ENCODE measurements at regions not wholly inside any gene's neighbourhood (a gene's known extent, or its start where the extent isn't known, plus 50 kb on each side); places are given as distances from the start of the nearest gene placed in this dataset.

GRCh38 chr2:66897691-66898150 lies 462.8 kb downstream of the MEIS1 start:
- DNase-seq, result no peak

DNA sequence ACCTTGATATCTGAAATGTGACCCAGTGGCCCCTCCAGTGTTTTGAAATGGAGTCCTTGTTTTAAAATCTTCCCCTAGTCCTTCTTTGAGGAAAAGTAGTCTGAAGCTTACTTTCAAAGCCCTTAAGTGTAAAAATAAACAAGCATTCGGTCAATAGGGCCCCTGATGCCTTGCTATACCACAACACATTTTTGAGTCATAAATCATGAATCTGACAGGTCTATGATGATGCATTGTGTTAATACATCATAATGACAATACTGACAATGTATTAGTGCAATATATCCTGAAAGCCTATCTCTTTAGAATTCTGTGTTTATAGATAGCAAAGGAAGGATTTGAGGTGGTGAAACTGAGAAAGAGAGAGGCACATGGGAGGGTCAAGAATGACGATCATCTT lies 464.2 kb downstream of the MEIS1 start:
- DNase-seq, result no peak

- DNase-seq, result no peak
Measured at GRCh38 chr2:66899648-66900047, 464.7 kb downstream of the MEIS1 start.

GRCh38 chr2:66901344-66901743 lies 466.4 kb downstream of the MEIS1 start:
- no peak for DNase-seq

DNA sequence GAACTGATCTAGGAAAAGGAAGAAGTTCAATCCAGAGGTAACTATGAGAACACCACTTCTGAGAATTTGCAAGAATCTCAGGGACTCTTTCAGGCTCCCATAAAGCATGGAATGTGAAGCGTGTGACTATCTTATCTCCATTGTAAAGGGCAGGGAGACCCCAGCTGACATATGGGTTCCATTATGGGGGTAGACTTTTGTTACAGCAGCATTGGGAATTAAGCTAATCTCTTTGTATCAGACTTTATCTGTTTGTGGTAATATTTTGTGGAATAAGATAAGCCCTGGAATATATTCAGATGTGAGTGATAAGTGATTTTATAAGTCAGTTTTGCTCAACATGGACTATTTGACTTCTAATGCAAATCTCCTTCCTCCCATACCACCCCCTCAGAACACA lies 468.3 kb downstream of the MEIS1 start:
- no peak for DNase-seq

DNA sequence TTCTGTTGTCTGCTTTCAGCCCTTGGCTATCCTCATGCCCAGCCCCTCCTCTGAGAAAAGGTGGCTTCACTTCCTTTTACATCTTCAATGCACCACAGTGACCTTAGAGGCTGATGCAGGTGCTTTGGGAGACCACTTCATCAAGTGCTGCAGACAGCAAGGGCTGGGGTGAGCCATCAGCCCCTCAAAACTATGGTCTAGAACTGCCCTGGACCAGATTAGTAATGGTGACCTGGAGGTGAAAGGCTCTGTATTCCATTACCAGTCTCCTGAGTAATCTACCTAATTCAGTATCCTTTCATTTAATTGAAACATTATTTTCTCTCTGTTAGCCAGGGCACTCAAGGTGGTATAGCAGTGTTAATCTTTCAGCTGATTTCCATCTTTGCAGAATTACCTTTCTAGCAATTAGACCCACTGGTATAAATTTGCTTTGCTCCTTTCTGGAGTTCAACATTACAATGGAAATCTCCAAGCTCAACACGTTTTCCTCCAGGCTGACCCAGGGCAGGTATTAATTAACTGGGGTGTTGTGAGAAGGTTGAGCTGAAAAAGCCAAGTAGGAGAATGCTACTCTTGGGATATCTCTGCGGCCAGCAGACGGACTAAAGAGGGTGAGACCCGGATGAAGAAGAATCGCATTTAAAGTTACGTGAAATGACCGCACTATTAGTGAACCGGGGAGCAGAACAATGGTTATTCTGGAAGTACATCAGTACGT lies 469.0 kb downstream of the MEIS1 start:
- no peak for DNase-seq

- DNase-seq, result no peak
Measured at GRCh38 chr2:66915237-66915636, 480.3 kb downstream of the MEIS1 start.

DNA sequence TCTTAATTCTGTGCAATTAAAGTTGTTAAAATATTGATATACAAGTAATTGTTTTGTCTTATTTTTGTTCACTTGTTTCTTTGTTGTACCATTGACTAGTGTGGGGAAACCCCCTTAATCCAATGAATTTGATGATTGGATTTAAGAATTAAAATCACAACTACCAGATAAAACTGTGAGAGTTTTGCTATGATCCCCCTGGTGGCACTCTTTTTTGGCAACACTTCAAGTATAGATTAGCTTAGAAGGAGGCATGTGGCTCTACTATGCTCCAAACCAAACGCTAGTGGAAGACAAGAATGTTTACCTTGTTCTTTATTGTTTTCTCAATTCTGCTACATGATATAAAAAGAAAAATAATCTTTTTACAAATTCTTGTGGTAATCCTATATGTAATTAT lies 477.8 kb upstream of the ETAA1 start:
- no peak for DNase-seq

GRCh38 chr2:66920415-66920814 lies 476.7 kb upstream of the ETAA1 start:
- no peak for DNase-seq

DNA sequence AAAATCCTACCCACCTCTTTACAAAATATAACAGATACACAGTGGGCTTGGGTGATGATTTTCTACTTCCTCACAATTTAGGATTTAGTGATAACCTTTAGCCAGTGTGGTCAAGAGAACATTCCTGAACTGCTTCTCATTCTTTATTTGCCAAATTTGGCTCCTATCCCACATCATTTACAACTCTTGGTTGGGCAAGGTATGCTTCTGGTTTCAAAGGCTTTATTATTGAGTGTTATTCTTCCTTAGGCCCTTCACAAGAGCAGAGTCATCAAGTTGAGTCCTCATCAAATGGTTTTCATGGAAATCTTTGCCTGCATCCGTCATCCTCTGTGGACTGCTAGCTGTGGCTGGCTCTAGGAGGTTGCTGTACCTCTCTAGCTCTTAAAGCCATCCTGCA lies 472.0 kb upstream of the ETAA1 start:
- no peak for DNase-seq

DNA sequence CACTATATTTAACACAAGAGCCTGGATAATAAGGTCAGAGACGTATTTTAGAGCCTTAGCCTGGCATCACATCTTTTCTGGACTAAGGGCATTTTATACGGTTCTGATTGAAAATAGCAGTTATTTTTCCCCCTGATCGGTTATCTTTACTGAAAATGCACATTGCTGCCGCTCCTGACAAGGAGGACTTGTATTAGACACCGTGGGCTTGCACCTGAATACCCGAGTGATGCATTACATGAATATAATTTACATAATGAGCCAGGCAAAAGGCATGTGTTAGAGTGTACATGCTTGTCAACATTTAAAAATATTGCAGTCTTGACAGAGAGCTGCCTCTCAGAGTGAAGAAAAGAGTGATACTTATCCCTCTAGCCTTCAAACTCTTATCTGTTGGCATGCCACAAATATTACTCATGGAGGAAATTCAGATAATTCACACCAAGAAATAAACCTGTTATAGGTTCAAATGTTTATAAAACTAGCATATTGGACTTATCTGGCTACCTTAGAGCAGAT lies 470.5 kb upstream of the ETAA1 start:
- no peak for DNase-seq

GRCh38 chr2:66929632-66930338 lies 467.3 kb upstream of the ETAA1 start:
- DNase-seq, result no peak

GRCh38 chr2:66930339-66931220 lies 466.6 kb upstream of the ETAA1 start:
- DNase-seq, result no peak

- DNase-seq, result no peak
Measured at GRCh38 chr2:66938471-66938967, 458.6 kb upstream of the ETAA1 start.

DNA sequence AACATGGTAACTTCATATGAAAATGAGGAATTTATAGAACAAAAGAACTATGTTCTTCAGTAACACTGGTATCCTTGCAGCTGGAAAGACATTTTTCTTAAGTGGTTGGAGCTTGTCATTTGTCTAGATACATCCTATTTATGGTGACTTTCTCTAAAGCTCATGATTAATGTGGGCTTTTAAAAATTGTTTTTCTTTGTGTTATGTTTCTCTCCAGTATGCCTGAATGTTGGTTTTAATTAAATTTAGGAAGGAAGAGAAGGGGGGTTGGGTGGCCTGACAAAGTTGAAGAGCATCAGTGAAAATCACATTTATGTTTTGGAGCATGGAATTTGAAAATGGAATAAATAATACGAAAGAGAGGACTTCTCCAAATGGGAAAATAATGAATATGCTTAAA lies 457.1 kb upstream of the ETAA1 start:
- no peak for DNase-seq

GRCh38 chr2:66948234-66948633 lies 448.9 kb upstream of the ETAA1 start:
- DNase-seq, result no peak

DNA sequence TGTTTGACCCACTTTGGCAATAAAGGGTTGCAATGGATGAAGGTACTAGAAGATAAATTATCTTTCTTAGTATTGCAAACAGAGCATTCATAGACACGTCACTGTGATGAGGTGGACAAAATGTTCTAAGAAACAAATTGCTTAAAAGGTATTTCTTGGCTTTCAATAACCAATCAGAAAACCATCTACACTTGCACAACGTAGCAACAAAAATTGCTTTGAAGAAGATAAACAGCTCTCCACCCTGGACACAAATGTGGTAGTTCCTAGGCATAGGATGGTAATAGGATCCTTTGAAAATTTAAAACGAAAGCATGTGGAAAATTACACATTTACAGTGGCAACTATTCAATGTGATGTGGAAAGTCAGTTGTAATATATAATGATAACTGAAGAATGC lies 439.9 kb upstream of the ETAA1 start:
- no peak for DNase-seq

- DNase-seq, result no peak
Measured at GRCh38 chr2:66957677-66958076, 439.5 kb upstream of the ETAA1 start.

DNA sequence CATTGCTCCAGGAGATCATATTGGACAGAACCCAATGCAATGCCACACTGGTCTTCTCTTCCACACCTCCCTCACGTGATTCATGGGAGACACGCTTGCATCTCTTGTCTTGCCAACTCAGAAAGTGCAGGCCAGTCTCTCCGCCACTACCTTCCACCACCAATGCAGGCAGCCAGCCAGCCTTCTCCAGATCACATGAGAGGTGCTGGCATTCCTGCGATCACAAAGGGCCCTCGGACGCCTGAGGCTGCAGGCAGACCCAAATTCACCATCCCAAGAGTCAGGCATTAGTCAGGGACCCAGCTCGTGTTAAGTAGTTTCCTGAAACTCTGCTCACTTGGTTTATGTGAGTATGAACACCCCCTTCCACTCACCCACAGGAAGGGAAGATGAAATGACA lies 437.0 kb upstream of the ETAA1 start:
- no peak for DNase-seq

DNA sequence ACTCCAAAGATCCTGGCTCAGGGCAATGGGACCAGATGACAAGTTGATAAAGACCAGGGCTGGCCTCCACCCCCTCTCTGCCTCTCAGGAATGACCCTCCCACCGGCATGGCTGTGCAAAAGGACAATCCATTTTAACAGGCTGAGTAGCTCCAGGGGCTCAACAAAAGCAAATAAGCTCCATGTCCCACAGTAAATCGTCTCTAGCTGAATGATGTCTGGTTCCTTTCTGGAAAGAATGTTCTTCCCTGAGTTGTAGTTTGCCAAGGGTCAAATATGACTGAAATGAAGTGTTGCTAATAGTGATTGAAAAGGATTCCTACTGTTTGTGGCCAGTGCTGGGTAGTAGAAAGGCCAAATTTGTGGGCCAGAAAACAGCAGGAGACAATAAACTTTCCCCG lies 434.4 kb upstream of the ETAA1 start:
- DNase-seq, result no peak

- no peak for DNase-seq
Measured at GRCh38 chr2:66966631-66967030, 430.5 kb upstream of the ETAA1 start.

GRCh38 chr2:66968946-66969345 lies 428.2 kb upstream of the ETAA1 start:
- DNase-seq, result no peak

DNA sequence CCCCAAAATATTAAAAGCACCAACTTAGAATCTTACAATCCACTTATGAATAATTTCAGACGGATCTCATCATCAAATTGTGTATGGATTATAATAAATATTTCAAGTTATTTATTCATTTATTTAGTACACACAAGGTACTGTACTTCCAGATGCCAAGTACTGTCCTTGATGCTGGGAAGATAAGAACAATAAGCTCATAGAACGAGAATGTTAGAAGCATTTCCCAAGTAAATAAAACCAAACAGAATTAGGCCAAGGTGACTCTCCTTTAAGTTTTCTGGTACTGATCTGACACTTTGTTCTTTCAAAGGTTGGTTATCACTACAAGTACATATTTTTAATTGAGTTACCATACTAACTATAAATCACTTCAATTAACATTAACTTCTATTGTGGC lies 416.1 kb upstream of the ETAA1 start:
- no peak for DNase-seq

Measured in suppressor macrophage treated with lipopolysaccharide for 1 hour (primary cell).